CD4-positive, alpha-beta memory T cell (primary cell): ENCODE measurements at regions not wholly inside any gene's neighbourhood (a gene's known extent, or its start where the extent isn't known, plus 50 kb on each side); places are given as distances from the start of the nearest gene placed in this dataset.

Experiments
- CTCF ChIA-PET: fragments of 350-600 bp; sonication (Branson Sonifier 250); formaldehyde crosslinking; loops from one replicate; lab custom pipeline; 2021; ENCODE audit warnings: inconsistent platforms; ENCODE audit not compliant: partially characterized antibody; lab: Charles Lee
- POLR2A ChIA-PET: fragments of 350-600 bp; sonication (Branson Sonifier 250); formaldehyde crosslinking; loops from one replicate; lab custom pipeline; 2021; ENCODE audit not compliant: partially characterized antibody; lab: Charles Lee
- DNase-seq, 5 donors: peaks; one replicate each; pipeline versions ENCODE4 v3.0.0 to v3.0.0-alpha.2; 2020 to 2022; ENCODE audit warnings: mixed read lengths in 1 of 5
- H3K27ac ChIP-seq: one replicate; pipeline ENCODE4 v1.7.0; 2013; ENCODE audit warnings: low read depth, low read length
- H3K27me3 ChIP-seq: 2 replicates; pipeline ENCODE4 v1.7.0; 2013; ENCODE audit warnings: mild to moderate bottlenecking, low read length, moderate library complexity; ENCODE audit not compliant: insufficient read depth
- H3K36me3 ChIP-seq: 2 replicates; pipeline ENCODE4 v1.7.0; 2013; ENCODE audit warnings: mild to moderate bottlenecking, low read length, moderate library complexity; ENCODE audit not compliant: insufficient read depth
- H3K4me1 ChIP-seq: 2 replicates; pipeline ENCODE4 v1.7.0; 2013; ENCODE audit warnings: mild to moderate bottlenecking, low read length, moderate library complexity; ENCODE audit not compliant: insufficient read depth
- H3K4me3 ChIP-seq, 2 donors: one replicate each; pipeline ENCODE4 v1.7.0; 2013; ENCODE audit warnings: low read length in 2 of 2, mild to moderate bottlenecking in 1 of 2
- H3K9me3 ChIP-seq, 2 donors: one replicate each; pipeline ENCODE4 v1.7.0; 2013; ENCODE audit warnings: low read length in 2 of 2, control low read depth in 1 of 2; ENCODE audit not compliant: control insufficient read depth in 1 of 2
- H3K27ac Mint-ChIP-seq, 7 donors: one replicate each; pipeline ENCODE4 v1.8.0; 2020 to 2021; ENCODE audit warnings: mixed read lengths in 7 of 7, mild to moderate bottlenecking in 6 of 7, inconsistent platforms in 3 of 7, moderate library complexity in 3 of 7
- H3K27me3 Mint-ChIP-seq, 2 donors: one replicate each; pipeline ENCODE4 v1.8.0; 2020 to 2021; ENCODE audit warnings: mixed read lengths in 2 of 2
- H3K36me3 Mint-ChIP-seq, 2 donors: one replicate each; pipeline ENCODE4 v1.8.0; 2020 to 2021; ENCODE audit warnings: mixed read lengths in 2 of 2, inconsistent platforms in 1 of 2, mild to moderate bottlenecking in 1 of 2
- H3K4me1 Mint-ChIP-seq, 4 donors: one replicate each; pipeline ENCODE4 v1.8.0; 2020 to 2021; ENCODE audit warnings: mixed read lengths in 4 of 4, mild to moderate bottlenecking in 1 of 4
- H3K4me3 Mint-ChIP-seq, 8 donors: one replicate each; pipeline ENCODE4 v1.8.0; 2020 to 2021; ENCODE audit warnings: mixed read lengths in 8 of 8, mild to moderate bottlenecking in 7 of 8, moderate library complexity in 6 of 8, inconsistent platforms in 3 of 8
- H3K9me3 Mint-ChIP-seq, 8 donors: one replicate each; pipeline ENCODE4 v1.8.0; 2020 to 2021; ENCODE audit warnings: mixed read lengths in 8 of 8, mild to moderate bottlenecking in 5 of 8, inconsistent platforms in 3 of 8, moderate library complexity in 1 of 8
- intact Hi-C: fragments of 100-400 bp; cut with micrococcal nuclease; formaldehyde crosslinking; loops from one replicate; pipeline ENCODE4 v1.15.1; 2023

GRCh38 chr1:218751208-218751948, 406.2 kb downstream of the TGFB2 start:
- POLR2A ChIA-PET: no interaction called here
- Histone ChIP-seq H3K36me3 (no peaks in the 10 kb centered on the region), H3K9me3 (no peaks in the 10 kb centered on the region), H3K4me3 (no peak overlapping the region), H3K27ac (no peak overlapping the region), H3K4me1 (no peaks in the 10 kb centered on the region), H3K27me3 (no peaks in the 10 kb centered on the region)
- DNase-seq: no peak
- Mint-ChIP-seq H3K4me3 (no peak overlapping the region), H3K9me3 (peaks cover 0 to 12% (median 5%) of the 10 kb centered on the region in 8 donors), H3K27me3 (no peaks in the 10 kb centered on the region), H3K4me1 (no peaks in the 10 kb centered on the region), H3K27ac (no peak overlapping the region), H3K36me3 (no peaks in the 10 kb centered on the region)
- CTCF ChIA-PET: interaction anchor here (0.9 kb wide), 1 partner anchor 36 kb away, joined by 3 read pairs; no protein-coding TSS in a partner anchor
- intact Hi-C loops: no loop called here

GRCh38 chr1:218752126-218752525, 407.0 kb downstream of the TGFB2 start:
- ChIA-PET CTCF (interaction anchor here (0.9 kb wide), 1 partner anchor 37 kb away, joined by 3 read pairs; no protein-coding TSS in a partner anchor), POLR2A (no interaction called here)
- no peaks in the 10 kb centered on the region for H3K4me1 Mint-ChIP-seq
- peaks cover 0 to 10% (median 4%) of the 10 kb centered on the region in 8 donors for H3K9me3 Mint-ChIP-seq
- no peaks in the 10 kb centered on the region for H3K9me3 ChIP-seq
- no peak for DNase-seq
- H3K4me1 ChIP-seq: no peaks in the 10 kb centered on the region
- H3K27me3 Mint-ChIP-seq: no peaks in the 10 kb centered on the region
- H3K4me3 ChIP-seq: no peak overlapping the region
- no peaks in the 10 kb centered on the region for H3K27me3 ChIP-seq
- no peaks in the 10 kb centered on the region for H3K36me3 Mint-ChIP-seq
- H3K36me3 ChIP-seq: no peaks in the 10 kb centered on the region
- H3K4me3 Mint-ChIP-seq: no peak overlapping the region
- no peak overlapping the region for H3K27ac Mint-ChIP-seq
- intact Hi-C loops: no loop called here
- H3K27ac ChIP-seq: no peak overlapping the region

DNA sequence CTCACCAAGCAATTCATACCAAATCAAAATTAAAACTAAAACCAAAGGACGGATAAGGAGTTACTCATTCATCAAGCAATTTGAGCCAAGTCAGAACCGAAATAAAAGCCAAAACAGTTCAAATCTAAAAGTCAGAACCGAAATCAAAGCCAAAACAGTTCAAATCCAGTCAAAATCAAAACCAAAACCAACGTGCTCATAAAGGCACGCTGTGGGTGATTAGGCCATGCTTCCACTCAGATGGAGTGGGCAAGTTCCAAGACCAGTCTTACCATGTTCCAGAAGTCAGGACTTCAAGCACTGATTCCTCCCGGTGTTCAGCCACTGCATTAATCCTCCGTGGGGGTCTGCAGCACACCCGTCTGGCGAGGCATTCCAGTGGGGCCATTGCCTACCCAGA, 409.3 kb downstream of the TGFB2 start:
- H3K36me3 ChIP-seq: no peaks in the 10 kb centered on the region
- intact Hi-C loops: no loop called here
- no peak overlapping the region for H3K4me3 ChIP-seq
- Mint-ChIP-seq H3K9me3 (peaks cover 0 to 7% (median 2%) of the 10 kb centered on the region in 8 donors), H3K36me3 (no peaks in the 10 kb centered on the region), H3K27ac (no peak overlapping the region), H3K4me3 (no peak overlapping the region), H3K4me1 (no peaks in the 10 kb centered on the region), H3K27me3 (no peaks in the 10 kb centered on the region)
- DNase-seq: no peak
- no peak overlapping the region for H3K27ac ChIP-seq
- no peaks in the 10 kb centered on the region for H3K27me3 ChIP-seq
- ChIA-PET POLR2A (no interaction called here), CTCF (no interaction called here)
- H3K4me1 ChIP-seq: no peaks in the 10 kb centered on the region
- H3K9me3 ChIP-seq: no peaks in the 10 kb centered on the region

- H3K4me3 Mint-ChIP-seq: no peak overlapping the region
- no peaks in the 10 kb centered on the region for H3K36me3 Mint-ChIP-seq
- H3K9me3 Mint-ChIP-seq: peaks cover 0 to 3% (median 1%) of the 10 kb centered on the region in 8 donors
- Histone ChIP-seq H3K4me3 (no peak overlapping the region), H3K4me1 (no peaks in the 10 kb centered on the region), H3K9me3 (no peaks in the 10 kb centered on the region), H3K27ac (no peak overlapping the region), H3K27me3 (no peaks in the 10 kb centered on the region), H3K36me3 (no peaks in the 10 kb centered on the region)
- ChIA-PET CTCF (no interaction called here), POLR2A (no interaction called here)
- no peaks in the 10 kb centered on the region for H3K27me3 Mint-ChIP-seq
- H3K27ac Mint-ChIP-seq: no peak overlapping the region
- H3K4me1 Mint-ChIP-seq: no peaks in the 10 kb centered on the region
- intact Hi-C loops: no loop called here
- DNase-seq: no peak
Observed at GRCh38 chr1:218755128-218755527, 410.0 kb downstream of the TGFB2 start.

GRCh38 chr1:218759795-218760194, 413.9 kb upstream of the LYPLAL1 start:
- DNase-seq: no peak
- H3K36me3 Mint-ChIP-seq: no peaks in the 10 kb centered on the region
- Histone ChIP-seq H3K27me3 (no peaks in the 10 kb centered on the region), H3K4me1 (no peaks in the 10 kb centered on the region), H3K27ac (no peak overlapping the region), H3K36me3 (no peaks in the 10 kb centered on the region), H3K4me3 (no peak overlapping the region), H3K9me3 (no peaks in the 10 kb centered on the region)
- ChIA-PET CTCF (no interaction called here), POLR2A (no interaction called here)
- no peaks in the 10 kb centered on the region for H3K4me1 Mint-ChIP-seq
- no peak overlapping the region for H3K4me3 Mint-ChIP-seq
- peaks cover 0 to 2% (median 0%) of the 10 kb centered on the region in 8 donors for H3K9me3 Mint-ChIP-seq
- H3K27ac Mint-ChIP-seq: no peak overlapping the region
- intact Hi-C loops: no loop called here
- H3K27me3 Mint-ChIP-seq: no peaks in the 10 kb centered on the region

DNA sequence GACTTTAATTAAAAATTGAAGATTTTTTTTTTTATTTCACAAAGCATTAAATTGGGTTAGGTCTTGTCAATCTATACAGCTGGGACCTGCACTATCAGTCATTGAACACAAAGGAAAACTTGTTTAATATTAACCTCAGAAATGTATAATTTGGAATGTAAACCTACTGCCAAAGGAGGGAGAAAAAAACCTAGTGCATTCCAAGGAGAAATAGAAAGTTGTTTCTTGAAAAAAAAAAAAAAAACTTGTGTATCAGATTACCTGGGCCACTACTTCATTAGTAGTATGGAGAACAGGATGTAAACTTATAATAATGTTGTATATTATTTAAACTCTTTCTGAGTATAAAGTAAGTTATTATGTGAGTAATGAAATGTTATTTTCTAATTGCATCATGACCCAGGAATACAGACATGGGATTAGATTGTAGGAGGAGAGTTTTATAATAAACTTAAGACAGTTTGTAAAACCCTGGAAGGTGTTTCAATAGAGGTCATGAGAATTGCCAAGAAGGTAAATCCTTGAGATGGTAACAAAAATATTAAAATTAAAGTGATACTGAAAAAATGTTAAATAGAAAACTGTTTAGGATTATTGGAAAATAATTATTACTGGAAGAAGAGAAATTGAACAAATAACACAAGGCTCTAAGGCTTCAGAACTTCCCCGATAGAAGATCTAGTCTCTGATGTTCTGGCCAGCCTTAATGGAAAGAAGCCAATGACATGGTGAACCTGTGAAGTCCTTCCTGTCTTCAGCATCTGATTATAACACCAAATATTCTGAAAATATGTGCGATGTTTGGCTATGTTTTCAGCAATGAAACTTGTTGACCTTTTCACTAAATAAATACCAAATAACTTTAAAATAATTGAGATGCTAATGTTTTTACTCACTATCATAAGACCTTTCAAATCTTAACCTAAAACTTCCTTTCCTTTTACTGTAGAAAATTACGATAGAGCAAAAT, 412.8 kb upstream of the LYPLAL1 start:
- Mint-ChIP-seq H3K27me3 (no peaks in the 10 kb centered on the region), H3K9me3 (peaks cover 0 to 4% (median 0%) of the 10 kb centered on the region in 8 donors), H3K4me3 (no peak overlapping the region), H3K36me3 (no peaks in the 10 kb centered on the region), H3K4me1 (no peaks in the 10 kb centered on the region), H3K27ac (no peak overlapping the region)
- H3K4me1 ChIP-seq: no peaks in the 10 kb centered on the region
- H3K27ac ChIP-seq: no peak overlapping the region
- ChIA-PET POLR2A (no interaction called here), CTCF (no interaction called here)
- no peaks in the 10 kb centered on the region for H3K36me3 ChIP-seq
- intact Hi-C loops: no loop called here
- no peaks in the 10 kb centered on the region for H3K27me3 ChIP-seq
- H3K9me3 ChIP-seq: no peaks in the 10 kb centered on the region
- no peak for DNase-seq
- no peak overlapping the region for H3K4me3 ChIP-seq

GRCh38 chr1:218763538-218763937, 410.1 kb upstream of the LYPLAL1 start:
- H3K4me1 Mint-ChIP-seq: no peaks in the 10 kb centered on the region
- no peak overlapping the region for H3K27ac ChIP-seq
- DNase-seq: no peak
- no peaks in the 10 kb centered on the region for H3K36me3 Mint-ChIP-seq
- no peaks in the 10 kb centered on the region for H3K9me3 ChIP-seq
- H3K4me1 ChIP-seq: no peaks in the 10 kb centered on the region
- H3K27ac Mint-ChIP-seq: no peak overlapping the region
- no peak overlapping the region for H3K4me3 Mint-ChIP-seq
- H3K36me3 ChIP-seq: no peaks in the 10 kb centered on the region
- H3K9me3 Mint-ChIP-seq: peaks cover 0 to 4% (median 0%) of the 10 kb centered on the region in 8 donors
- H3K27me3 ChIP-seq: no peaks in the 10 kb centered on the region
- CTCF ChIA-PET: no interaction called here
- no peak overlapping the region for H3K4me3 ChIP-seq
- POLR2A ChIA-PET: no interaction called here
- intact Hi-C loops: no loop called here
- H3K27me3 Mint-ChIP-seq: no peaks in the 10 kb centered on the region
